ENCODE measurements at regions not wholly inside any gene's neighbourhood (a gene's known extent, or its start where the extent isn't known, plus 50 kb on each side); places are given as distances from the start of the nearest gene placed in this dataset.

- ChIA-PET CTCF (no interaction called here), POLR2A (no interaction called here)
- no TSS peak for BruUV-seq (replicated peaks)
- H3K27me3 ChIP-seq (ENCODE audit: control insufficient read depth, insufficient read depth, low read length) = no peaks in the 10 kb centered on the region
- intact Hi-C loops (cut with micrococcal nuclease; ENCODE audit: unreplicated experiment) = no loop called here
- in situ Hi-C loops (cut with HindIII; ENCODE audit: low pct_unique_long_range_greater_than_20kb, low sequenced_read_pairs) = no loop called here
- TF ChIP-seq CTCF (IDR thresholded peaks at IDR 0.05) = no peak
- no peak for TF ChIP-seq POLR2AphosphoS5 (IDR thresholded peaks at IDR 0.05; ENCODE audit: low read depth, low read length)
- TF ChIP-seq REST (IDR thresholded peaks at IDR 0.05; ENCODE audit: insufficient read depth in 1 of 2, low read depth in 2 of 2, low read length in 1 of 2) = no peak
- TF ChIP-seq TCF7L2 (IDR thresholded peaks at IDR 0.05; ENCODE audit: low read depth, low read length) = no peak
- no peak for TF ChIP-seq SIN3A (IDR thresholded peaks at IDR 0.05; ENCODE audit: borderline replicate concordance, insufficient read depth, low read depth, low read length)
- H3K4me1 ChIP-seq (ENCODE audit: control insufficient read depth, insufficient read depth, low read length) = no peaks in the 10 kb centered on the region
- H3K9me3 ChIP-seq (ENCODE audit: control insufficient read depth, insufficient read depth, low read depth, low read length) = no peaks in the 10 kb centered on the region
- H3K27ac ChIP-seq (ENCODE audit: low read length) = no peak overlapping the region
- DNase-seq (ENCODE audit: low read depth, low spot score) = no peak
- ATAC-seq = no peak
- no peak overlapping the region for H3K4me3 ChIP-seq (ENCODE audit: low read depth in 2 of 2, low read length in 2 of 2)
- no peaks in the 10 kb centered on the region for H3K36me3 ChIP-seq (ENCODE audit: control insufficient read depth, insufficient read depth, low read length)
Observed at GRCh38 chr6:8527818-8528217, 92.5 kb upstream of the SLC35B3 start.

- CTCF ChIA-PET = no interaction called here
Observed at GRCh38 chr6:8526624-8527023, 91.3 kb upstream of the SLC35B3 start.

More at GRCh38 chr6:8526624-8527023, 91.3 kb upstream of the SLC35B3 start:
- BruUV-seq (replicated peaks) = no TSS peak
- in situ Hi-C loops (cut with HindIII; ENCODE audit: low pct_unique_long_range_greater_than_20kb, low sequenced_read_pairs) = no loop called here
- no peak overlapping the region for H3K27ac ChIP-seq (ENCODE audit: low read length)
- intact Hi-C loops (cut with micrococcal nuclease; ENCODE audit: unreplicated experiment) = no loop called here
- no peak for ATAC-seq
- POLR2A ChIA-PET = no interaction called here
- H3K9me3 ChIP-seq (ENCODE audit: control insufficient read depth, insufficient read depth, low read depth, low read length) = no peaks in the 10 kb centered on the region
- no peak overlapping the region for H3K4me3 ChIP-seq (ENCODE audit: low read depth in 2 of 2, low read length in 2 of 2)
- TF ChIP-seq TCF7L2 (IDR thresholded peaks at IDR 0.05; ENCODE audit: low read depth, low read length) = no peak
- TF ChIP-seq CTCF (IDR thresholded peaks at IDR 0.05) = no peak
- TF ChIP-seq POLR2AphosphoS5 (IDR thresholded peaks at IDR 0.05; ENCODE audit: low read depth, low read length) = no peak
- TF ChIP-seq REST (IDR thresholded peaks at IDR 0.05; ENCODE audit: insufficient read depth in 1 of 2, low read depth in 2 of 2, low read length in 1 of 2) = no peak
- TF ChIP-seq SIN3A (IDR thresholded peaks at IDR 0.05; ENCODE audit: borderline replicate concordance, insufficient read depth, low read depth, low read length) = no peak
- no peak for DNase-seq (ENCODE audit: low read depth, low spot score)
- H3K36me3 ChIP-seq (ENCODE audit: control insufficient read depth, insufficient read depth, low read length) = no peaks in the 10 kb centered on the region
- H3K4me1 ChIP-seq (ENCODE audit: control insufficient read depth, insufficient read depth, low read length) = no peaks in the 10 kb centered on the region
- H3K27me3 ChIP-seq (ENCODE audit: control insufficient read depth, insufficient read depth, low read length) = no peaks in the 10 kb centered on the region

Data from Panc1 (cell line).